ENCODE measurements at regions not wholly inside any gene's neighbourhood (a gene's known extent, or its start where the extent isn't known, plus 50 kb on each side); places are given as distances from the start of the nearest gene placed in this dataset.

- no peak for TF ChIP-seq CTCF (IDR thresholded peaks at IDR 0.05; ENCODE audit: borderline replicate concordance, insufficient read depth, low read depth, low read length)
- no peak overlapping the region for H3K4me3 ChIP-seq (ENCODE audit: low read depth, low read length)
Observed at GRCh38 chr10:84938117-84938905, 609.9 kb downstream of the CCSER2 start.

- no peak overlapping the region for H3K4me3 ChIP-seq (ENCODE audit: low read depth, low read length)
- TF ChIP-seq CTCF (IDR thresholded peaks at IDR 0.05; ENCODE audit: borderline replicate concordance, insufficient read depth, low read depth, low read length), result no peak
Observed at GRCh38 chr10:84943541-84943940, 615.2 kb downstream of the CCSER2 start.

- no peak for TF ChIP-seq CTCF (IDR thresholded peaks at IDR 0.05; ENCODE audit: borderline replicate concordance, insufficient read depth, low read depth, low read length)
- H3K4me3 ChIP-seq (ENCODE audit: low read depth, low read length), result no peak overlapping the region
Observed at GRCh38 chr10:84944187-84944586, 615.8 kb downstream of the CCSER2 start.

- TF ChIP-seq CTCF (IDR thresholded peaks at IDR 0.05; ENCODE audit: borderline replicate concordance, insufficient read depth, low read depth, low read length), result no peak
- no peak overlapping the region for H3K4me3 ChIP-seq (ENCODE audit: low read depth, low read length)
Observed at GRCh38 chr10:84945791-84946190, 617.4 kb downstream of the CCSER2 start.

GRCh38 chr10:84946904-84947303 is 618.5 kb downstream of the CCSER2 start:
- no peak overlapping the region for H3K4me3 ChIP-seq (ENCODE audit: low read depth, low read length)
- no peak for TF ChIP-seq CTCF (IDR thresholded peaks at IDR 0.05; ENCODE audit: borderline replicate concordance, insufficient read depth, low read depth, low read length)

GRCh38 chr10:84948644-84949043 is 620.3 kb downstream of the CCSER2 start:
- H3K4me3 ChIP-seq (ENCODE audit: low read depth, low read length), result no peak overlapping the region
- TF ChIP-seq CTCF (IDR thresholded peaks at IDR 0.05; ENCODE audit: borderline replicate concordance, insufficient read depth, low read depth, low read length), result no peak

GRCh38 chr10:84951616-84952015 is 623.2 kb downstream of the CCSER2 start:
- TF ChIP-seq CTCF (IDR thresholded peaks at IDR 0.05; ENCODE audit: borderline replicate concordance, insufficient read depth, low read depth, low read length), result no peak
- H3K4me3 ChIP-seq (ENCODE audit: low read depth, low read length), result no peak overlapping the region
